CD4-positive, alpha-beta T cell (primary cell): ENCODE measurements at regions not wholly inside any gene's neighbourhood (a gene's known extent, or its start where the extent isn't known, plus 50 kb on each side); places are given as distances from the start of the nearest gene placed in this dataset.

Experiments used
- ATAC-seq: fragments of 200-7000 bp; cut with Tn5 transposase; one replicate; pipeline ENCODE4 v1.10.0; 2022; ENCODE audit warnings: mild to moderate bottlenecking; ENCODE audit not compliant: poor library complexity
- CTCF ChIA-PET: fragments of 350-600 bp; sonication (Branson Sonifier 250); formaldehyde crosslinking; loops from one replicate; lab custom pipeline; 2021; ENCODE audit warnings: antibody characterized with exemption, inconsistent platforms; lab: Charles Lee
- POLR2A ChIA-PET: fragments of 350-600 bp; sonication (Branson Sonifier 250); formaldehyde crosslinking; loops from one replicate; lab custom pipeline; 2021; ENCODE audit warnings: antibody characterized with exemption, inconsistent platforms; lab: Charles Lee
- DNase-seq, 14 experiments: peaks; one replicate each; pipeline ENCODE4 v3.0.0-alpha.2; 2013 to 2020; ENCODE audit warnings: mixed read lengths in 2 of 14
- H3K27ac ChIP-seq, 2 donors: one replicate each; pipeline versions ENCODE4 v1.5.1 to v1.7.0; 2013; ENCODE audit warnings: low read length in 2 of 2, low read depth in 1 of 2, mild to moderate bottlenecking in 1 of 2
- H3K27me3 ChIP-seq, 2 experiments: 1 replicate in 1 of 2; 2 replicates in 1 of 2; pipeline versions ENCODE4 v1.6.1 to v1.7.0; 2013; ENCODE audit warnings: low read length in 2 of 2, control low read depth in 1 of 2, mild to moderate bottlenecking in 1 of 2, moderate library complexity in 1 of 2; ENCODE audit not compliant: insufficient read depth in 2 of 2, control insufficient read depth in 1 of 2
- H3K36me3 ChIP-seq: one replicate; pipeline ENCODE4 v1.6.1; 2013; ENCODE audit warnings: low read length, control low read depth; ENCODE audit not compliant: insufficient read depth
- H3K4me1 ChIP-seq: one replicate; pipeline ENCODE4 v1.6.1; 2013; ENCODE audit warnings: low read length, control low read depth; ENCODE audit not compliant: insufficient read depth
- H3K4me3 ChIP-seq: one replicate; pipeline ENCODE4 v1.5.1; 2013; ENCODE audit warnings: mild to moderate bottlenecking, low read length, moderate library complexity
- H3K9me3 ChIP-seq, 2 experiments: 1 replicate in 1 of 2; 2 replicates in 1 of 2; pipeline versions ENCODE4 v1.6.1 to v1.7.0; 2013; ENCODE audit warnings: low read length in 2 of 2, mild to moderate bottlenecking in 2 of 2, control low read depth in 1 of 2, moderate library complexity in 1 of 2; ENCODE audit not compliant: control insufficient read depth in 1 of 2, insufficient read depth in 1 of 2
- H3K27ac Mint-ChIP-seq: one replicate; pipeline ENCODE4 v1.8.0; 2020; ENCODE audit warnings: mixed read lengths
- H3K27me3 Mint-ChIP-seq: one replicate; pipeline ENCODE4 v1.8.0; 2021; ENCODE audit warnings: mixed read lengths
- H3K36me3 Mint-ChIP-seq: one replicate; pipeline ENCODE4 v1.8.0; 2021; ENCODE audit warnings: low read depth, mixed read lengths
- H3K4me1 Mint-ChIP-seq: one replicate; pipeline ENCODE4 v1.8.0; 2021; ENCODE audit warnings: low read depth, mixed read lengths
- H3K4me3 Mint-ChIP-seq: one replicate; pipeline ENCODE4 v1.8.0; 2020; ENCODE audit warnings: mild to moderate bottlenecking, mixed read lengths
- H3K9me3 Mint-ChIP-seq: one replicate; pipeline ENCODE4 v1.8.0; 2020; ENCODE audit warnings: mixed read lengths
- CTCF ChIP-seq: fragments of 200-600 bp; IDR thresholded peaks from one replicate; pipeline ENCODE4 v1.8.0; 2022; ENCODE audit warnings: antibody characterized with exemption, mild to moderate bottlenecking
- intact Hi-C, 2 experiments: fragments of 100-400 bp; cut with DNase I in 1 of 2; cut with micrococcal nuclease in 1 of 2; formaldehyde crosslinking; loops; one replicate each; pipeline versions ENCODE4 v1.15.1 to v1.9.0; 2023 to 2025; cut with DNase I, micrococcal nuclease

- Histone ChIP-seq H3K4me1 (no peaks in the 10 kb centered on the region), H3K9me3 (peaks cover 0 to 1% of the 10 kb centered on the region in 2 experiments), H3K4me3 (no peak overlapping the region), H3K27ac (no peak overlapping the region), H3K36me3 (peaks cover 4% of the 10 kb centered on the region), H3K27me3 (no peaks in the 10 kb centered on the region)
- Mint-ChIP-seq H3K36me3 (peaks cover 46% of the 10 kb centered on the region), H3K27ac (no peak overlapping the region), H3K4me1 (no peaks in the 10 kb centered on the region), H3K9me3 (no peaks in the 10 kb centered on the region), H3K4me3 (no peak overlapping the region), H3K27me3 (no peaks in the 10 kb centered on the region)
- ATAC-seq (no peak), DNase-seq (no peak)
- intact Hi-C loops = no loop called here
- CTCF ChIA-PET = no interaction called here
- no peak for TF ChIP-seq CTCF
- POLR2A ChIA-PET = no interaction called here
These were observed 79.8 kb upstream of the GRK3 start for GRCh38 chr22:25484521-25485315.

GRCh38 chr22:25485626-25486545, 78.6 kb upstream of the GRK3 start:
- TF ChIP-seq CTCF = no peak
- Mint-ChIP-seq H3K4me3 (no peak overlapping the region), H3K4me1 (no peaks in the 10 kb centered on the region), H3K27ac (no peak overlapping the region), H3K9me3 (peaks cover 3% of the 10 kb centered on the region), H3K27me3 (no peaks in the 10 kb centered on the region), H3K36me3 (peaks cover 45% of the 10 kb centered on the region)
- CTCF ChIA-PET = no interaction called here
- Histone ChIP-seq H3K9me3 (peaks cover 0 to 4% of the 10 kb centered on the region in 2 experiments), H3K27me3 (no peaks in the 10 kb centered on the region), H3K4me3 (no peak overlapping the region), H3K36me3 (peaks cover 4% of the 10 kb centered on the region), H3K27ac (no peak overlapping the region), H3K4me1 (no peaks in the 10 kb centered on the region)
- POLR2A ChIA-PET = no interaction called here
- intact Hi-C loops = no loop called here
- DNase-seq (no peak), ATAC-seq (no peak)

- Histone ChIP-seq H3K27me3 (no peaks in the 10 kb centered on the region), H3K4me1 (no peaks in the 10 kb centered on the region), H3K4me3 (no peak overlapping the region), H3K36me3 (peaks cover 4% of the 10 kb centered on the region), H3K27ac (no peak overlapping the region), H3K9me3 (peaks cover 0 to 4% of the 10 kb centered on the region in 2 experiments)
- DNase-seq = no peak
- no peaks in the 10 kb centered on the region for H3K4me1 Mint-ChIP-seq
- ATAC-seq = no peak
- no peak overlapping the region for H3K27ac Mint-ChIP-seq
- ChIA-PET CTCF (no interaction called here), POLR2A (no interaction called here)
- peaks cover 29% of the 10 kb centered on the region for H3K36me3 Mint-ChIP-seq
- intact Hi-C loops = no loop called here
- H3K9me3 Mint-ChIP-seq = peaks cover 3% of the 10 kb centered on the region
- TF ChIP-seq CTCF = no peak
- H3K4me3 Mint-ChIP-seq = no peak overlapping the region
- H3K27me3 Mint-ChIP-seq = no peaks in the 10 kb centered on the region
These were observed 77.0 kb upstream of the GRK3 start for GRCh38 chr22:25487508-25487907.
